ENCODE measurements at regions not wholly inside any gene's neighbourhood (a gene's known extent, or its start where the extent isn't known, plus 50 kb on each side); places are given as distances from the start of the nearest gene placed in this dataset.
A peak's percentile ranks its signal among the peaks of the same experiment; 100 is the strongest.
"Not testable (repeated sequence)": the region's sequence is repeated elsewhere in the genome, so short reads cannot be mapped to it uniquely, and the experiment has no call there.

- not testable (repeated sequence) for H3K36me3 ChIP-seq (replicated peaks; ENCODE audit: insufficient read depth, low read depth); H3K9me3 ChIP-seq (ENCODE audit: low read depth); H4K20me1 ChIP-seq (ENCODE audit: insufficient read depth, poor library complexity, severe bottlenecking); H3K27me3 ChIP-seq; H2AFZ ChIP-seq; H3K79me2 ChIP-seq; H3K4me1 ChIP-seq (ENCODE audit: insufficient read depth); H3K9me2 ChIP-seq (replicated peaks; ENCODE audit: insufficient read depth); H3K4me3 ChIP-seq; H3K4me2 ChIP-seq; H3K27ac ChIP-seq
- peak; percentile 43 for TF ChIP-seq CTCF (IDR thresholded peaks at IDR 0.05; ENCODE audit: poor library complexity)
- WGBS (ENCODE audit: low lambda C conversion rate, missing lambda C conversion rate), result 56% methylated on average over 5 of the region's 5 CpGs
- peak; percentile 61 for DNase-seq (ENCODE audit: low spot score)
Measured at GRCh38 chr4:3949916-3950315, 183.7 kb downstream of the ADRA2C start.

- 82% methylated on average over 9 of the region's 9 CpGs for WGBS (ENCODE audit: low lambda C conversion rate, missing lambda C conversion rate)
- not testable (repeated sequence) for H3K9me2 ChIP-seq (replicated peaks; ENCODE audit: insufficient read depth); H2AFZ ChIP-seq; H3K27ac ChIP-seq; H4K20me1 ChIP-seq (ENCODE audit: insufficient read depth, poor library complexity, severe bottlenecking); H3K79me2 ChIP-seq; H3K4me3 ChIP-seq; H3K9me3 ChIP-seq (ENCODE audit: low read depth); H3K4me1 ChIP-seq (ENCODE audit: insufficient read depth); H3K36me3 ChIP-seq (replicated peaks; ENCODE audit: insufficient read depth, low read depth); DNase-seq (ENCODE audit: low spot score); H3K27me3 ChIP-seq; H3K4me2 ChIP-seq
Measured at GRCh38 chr4:3952443-3953139, 186.4 kb downstream of the ADRA2C start.

GRCh38 chr4:3953140-3953489, 186.9 kb downstream of the ADRA2C start:
- H3K27ac ChIP-seq; H2AFZ ChIP-seq; H3K27me3 ChIP-seq; H3K4me2 ChIP-seq; H3K79me2 ChIP-seq; H3K36me3 ChIP-seq (replicated peaks; ENCODE audit: insufficient read depth, low read depth); H3K9me2 ChIP-seq (replicated peaks; ENCODE audit: insufficient read depth); H3K4me1 ChIP-seq (ENCODE audit: insufficient read depth); DNase-seq (ENCODE audit: low spot score); H3K4me3 ChIP-seq; H3K9me3 ChIP-seq (ENCODE audit: low read depth); H4K20me1 ChIP-seq (ENCODE audit: insufficient read depth, poor library complexity, severe bottlenecking): not testable (repeated sequence)
- WGBS (ENCODE audit: low lambda C conversion rate, missing lambda C conversion rate), result 82% methylated on average over 4 of the region's 4 CpGs

GRCh38 chr4:3954540-3955320, 188.5 kb downstream of the ADRA2C start:
- H3K4me1 ChIP-seq (ENCODE audit: insufficient read depth); H4K20me1 ChIP-seq (ENCODE audit: insufficient read depth, poor library complexity, severe bottlenecking); H3K27me3 ChIP-seq; H3K79me2 ChIP-seq; H3K9me3 ChIP-seq (ENCODE audit: low read depth); H3K9me2 ChIP-seq (replicated peaks; ENCODE audit: insufficient read depth); H3K36me3 ChIP-seq (replicated peaks; ENCODE audit: insufficient read depth, low read depth): not testable (repeated sequence)
- peak; percentile 88 for DNase-seq (ENCODE audit: low spot score)
- Histone ChIP-seq H2AFZ (peak overlapping the region; percentile 61), H3K27ac (peak overlapping the region; percentile 94), H3K4me3 (peak overlapping the region; percentile 28), H3K4me2 (peak overlapping the region; percentile 91)
- WGBS (ENCODE audit: low lambda C conversion rate, missing lambda C conversion rate), result 2% methylated on average over 40 of the region's 53 CpGs

GRCh38 chr4:3955321-3956164, 189.4 kb downstream of the ADRA2C start:
- not testable (repeated sequence) for H3K9me3 ChIP-seq (ENCODE audit: low read depth); H3K27me3 ChIP-seq; H3K36me3 ChIP-seq (replicated peaks; ENCODE audit: insufficient read depth, low read depth); H3K4me1 ChIP-seq (ENCODE audit: insufficient read depth); H3K9me2 ChIP-seq (replicated peaks; ENCODE audit: insufficient read depth); H3K79me2 ChIP-seq; H4K20me1 ChIP-seq (ENCODE audit: insufficient read depth, poor library complexity, severe bottlenecking)
- peak overlapping the region; percentile 28 for H3K4me3 ChIP-seq
- WGBS (ENCODE audit: low lambda C conversion rate, missing lambda C conversion rate), result under 1% methylated on average over 25 of the region's 60 CpGs
- peak overlapping the region; percentile 94 for H3K27ac ChIP-seq
- peak overlapping the region; percentile 61 for H2AFZ ChIP-seq
- peak; percentile 99 for DNase-seq (ENCODE audit: low spot score)
- H3K4me2 ChIP-seq, result peak overlapping the region; percentile 91

GRCh38 chr4:3956165-3956867, 190.1 kb downstream of the ADRA2C start:
- not testable (repeated sequence) for H3K9me2 ChIP-seq (replicated peaks; ENCODE audit: insufficient read depth); H3K9me3 ChIP-seq (ENCODE audit: low read depth); H3K27me3 ChIP-seq; H4K20me1 ChIP-seq (ENCODE audit: insufficient read depth, poor library complexity, severe bottlenecking); DNase-seq (ENCODE audit: low spot score); H3K36me3 ChIP-seq (replicated peaks; ENCODE audit: insufficient read depth, low read depth); H3K79me2 ChIP-seq; H3K4me1 ChIP-seq (ENCODE audit: insufficient read depth); H3K4me3 ChIP-seq
- Histone ChIP-seq H3K4me2 (peak overlapping the region; percentile 76), H2AFZ (peak overlapping the region; percentile 46), H3K27ac (peak overlapping the region; percentile 78)
- WGBS (ENCODE audit: low lambda C conversion rate, missing lambda C conversion rate), result 5% methylated on average over 16 of the region's 38 CpGs

- H3K9me2 ChIP-seq (replicated peaks; ENCODE audit: insufficient read depth); H3K4me1 ChIP-seq (ENCODE audit: insufficient read depth); H3K36me3 ChIP-seq (replicated peaks; ENCODE audit: insufficient read depth, low read depth); H3K79me2 ChIP-seq; H3K4me3 ChIP-seq; DNase-seq (ENCODE audit: low spot score); H3K27ac ChIP-seq; H2AFZ ChIP-seq; H4K20me1 ChIP-seq (ENCODE audit: insufficient read depth, poor library complexity, severe bottlenecking); H3K4me2 ChIP-seq; H3K27me3 ChIP-seq; H3K9me3 ChIP-seq (ENCODE audit: low read depth): not testable (repeated sequence)
- WGBS (ENCODE audit: low lambda C conversion rate, missing lambda C conversion rate), result 41% methylated on average over 9 of the region's 10 CpGs
Measured at GRCh38 chr4:3961091-3961672, 195.0 kb downstream of the ADRA2C start.

All from hepatocyte (in vitro differentiated cells).